HUES6 (cell line): ENCODE measurements at regions not wholly inside any gene's neighbourhood (a gene's known extent, or its start where the extent isn't known, plus 50 kb on each side); places are given as distances from the start of the nearest gene placed in this dataset.

Experiments used
- H3K27ac ChIP-seq: 2 replicates; pipeline ENCODE4 v1.7.0; 2013; ENCODE audit warnings: low read depth, mild to moderate bottlenecking, low read length, inconsistent platforms
- H3K27me3 ChIP-seq: 2 replicates; pipeline ENCODE4 v1.6.1; 2013; ENCODE audit warnings: low read length; ENCODE audit not compliant: control insufficient read depth, insufficient read depth
- H3K36me3 ChIP-seq: 2 replicates; pipeline ENCODE4 v1.6.1; 2013; ENCODE audit warnings: low read length; ENCODE audit not compliant: control insufficient read depth, insufficient read depth
- H3K4me1 ChIP-seq: 2 replicates; pipeline ENCODE4 v1.6.1; 2013; ENCODE audit warnings: low read length; ENCODE audit not compliant: control insufficient read depth, insufficient read depth
- H3K4me3 ChIP-seq: 2 replicates; pipeline ENCODE4 v1.5.1; 2013; ENCODE audit warnings: low read depth, low read length
- H3K9ac ChIP-seq: one replicate; pipeline ENCODE4 v1.6.1; 2013; ENCODE audit warnings: mild to moderate bottlenecking, low read length
- H3K9me3 ChIP-seq: 2 replicates; pipeline ENCODE4 v1.6.1; 2013; ENCODE audit warnings: low read depth, low read length; ENCODE audit not compliant: control insufficient read depth, insufficient read depth

- no peak overlapping the region for H3K9ac ChIP-seq
- H3K4me1 ChIP-seq = no peaks in the 10 kb centered on the region
- no peaks in the 10 kb centered on the region for H3K9me3 ChIP-seq
- no peaks in the 10 kb centered on the region for H3K36me3 ChIP-seq
- H3K27ac ChIP-seq = no peak overlapping the region
- no peak overlapping the region for H3K4me3 ChIP-seq
- no peaks in the 10 kb centered on the region for H3K27me3 ChIP-seq
Observed at GRCh38 chr10:105506262-105506661, 865.2 kb downstream of the SORCS3 start.

- Histone ChIP-seq H3K9me3 (no peaks in the 10 kb centered on the region), H3K27ac (no peak overlapping the region), H3K9ac (no peak overlapping the region), H3K4me3 (no peak overlapping the region), H3K4me1 (no peaks in the 10 kb centered on the region), H3K27me3 (no peaks in the 10 kb centered on the region), H3K36me3 (no peaks in the 10 kb centered on the region)
Observed at GRCh38 chr10:105503714-105504113, 862.6 kb downstream of the SORCS3 start.

- H3K4me1 ChIP-seq = no peaks in the 10 kb centered on the region
- no peaks in the 10 kb centered on the region for H3K9me3 ChIP-seq
- H3K27ac ChIP-seq = no peak overlapping the region
- no peaks in the 10 kb centered on the region for H3K36me3 ChIP-seq
- no peaks in the 10 kb centered on the region for H3K27me3 ChIP-seq
- H3K9ac ChIP-seq = no peak overlapping the region
- no peak overlapping the region for H3K4me3 ChIP-seq
Observed at GRCh38 chr10:105502058-105502457, 861.0 kb downstream of the SORCS3 start.

GRCh38 chr10:105494944-105495343 is 853.9 kb downstream of the SORCS3 start:
- no peaks in the 10 kb centered on the region for H3K4me1 ChIP-seq
- H3K9ac ChIP-seq = no peak overlapping the region
- no peaks in the 10 kb centered on the region for H3K9me3 ChIP-seq
- H3K36me3 ChIP-seq = no peaks in the 10 kb centered on the region
- no peak overlapping the region for H3K27ac ChIP-seq
- no peak overlapping the region for H3K4me3 ChIP-seq
- no peaks in the 10 kb centered on the region for H3K27me3 ChIP-seq

GRCh38 chr10:105494303-105494702 is 853.2 kb downstream of the SORCS3 start:
- H3K9me3 ChIP-seq = no peaks in the 10 kb centered on the region
- no peaks in the 10 kb centered on the region for H3K36me3 ChIP-seq
- no peaks in the 10 kb centered on the region for H3K4me1 ChIP-seq
- no peak overlapping the region for H3K9ac ChIP-seq
- H3K27ac ChIP-seq = no peak overlapping the region
- H3K27me3 ChIP-seq = no peaks in the 10 kb centered on the region
- H3K4me3 ChIP-seq = no peak overlapping the region

- H3K27me3 ChIP-seq = no peaks in the 10 kb centered on the region
- no peak overlapping the region for H3K4me3 ChIP-seq
- no peak overlapping the region for H3K27ac ChIP-seq
- no peaks in the 10 kb centered on the region for H3K36me3 ChIP-seq
- no peaks in the 10 kb centered on the region for H3K9me3 ChIP-seq
- H3K4me1 ChIP-seq = no peaks in the 10 kb centered on the region
- H3K9ac ChIP-seq = no peak overlapping the region
Observed at GRCh38 chr10:105473170-105473569, 832.1 kb downstream of the SORCS3 start.

- Histone ChIP-seq H3K4me1 (no peaks in the 10 kb centered on the region), H3K36me3 (no peaks in the 10 kb centered on the region), H3K4me3 (no peak overlapping the region), H3K27ac (no peak overlapping the region), H3K9ac (no peak overlapping the region), H3K9me3 (no peaks in the 10 kb centered on the region), H3K27me3 (no peaks in the 10 kb centered on the region)
Observed at GRCh38 chr10:105468759-105469158, 827.7 kb downstream of the SORCS3 start.

GRCh38 chr10:105466521-105466920 is 825.4 kb downstream of the SORCS3 start:
- Histone ChIP-seq H3K4me1 (no peaks in the 10 kb centered on the region), H3K36me3 (no peaks in the 10 kb centered on the region), H3K9ac (no peak overlapping the region), H3K9me3 (peaks cover 7% of the 10 kb centered on the region; the same call in 1 of the 2 replicates), H3K27me3 (no peaks in the 10 kb centered on the region), H3K4me3 (no peak overlapping the region), H3K27ac (no peak overlapping the region)

- H3K9me3 ChIP-seq = 0 out of 2 replicates have a peak, but pooled peaks cover 3% of the 10 kb centered on the region
- H3K4me1 ChIP-seq = no peaks in the 10 kb centered on the region
- no peaks in the 10 kb centered on the region for H3K36me3 ChIP-seq
- H3K27me3 ChIP-seq = no peaks in the 10 kb centered on the region
- H3K27ac ChIP-seq = no peak overlapping the region
- H3K4me3 ChIP-seq = no peak overlapping the region
- H3K9ac ChIP-seq = no peak overlapping the region
Observed at GRCh38 chr10:105434970-105435369, 793.9 kb downstream of the SORCS3 start.

GRCh38 chr10:105413997-105414396 is 772.9 kb downstream of the SORCS3 start:
- no peak overlapping the region for H3K27ac ChIP-seq
- no peaks in the 10 kb centered on the region for H3K4me1 ChIP-seq
- H3K27me3 ChIP-seq = no peaks in the 10 kb centered on the region
- no peaks in the 10 kb centered on the region for H3K36me3 ChIP-seq
- no peaks in the 10 kb centered on the region for H3K9me3 ChIP-seq
- H3K4me3 ChIP-seq = no peak overlapping the region
- H3K9ac ChIP-seq = no peak overlapping the region

- H3K36me3 ChIP-seq = no peaks in the 10 kb centered on the region
- H3K27me3 ChIP-seq = no peaks in the 10 kb centered on the region
- no peak overlapping the region for H3K4me3 ChIP-seq
- no peaks in the 10 kb centered on the region for H3K4me1 ChIP-seq
- H3K27ac ChIP-seq = no peak overlapping the region
- H3K9me3 ChIP-seq = no peaks in the 10 kb centered on the region
- H3K9ac ChIP-seq = no peak overlapping the region
Observed at GRCh38 chr10:105409370-105409769, 768.3 kb downstream of the SORCS3 start.

- H3K27ac ChIP-seq = no peak overlapping the region
- no peaks in the 10 kb centered on the region for H3K9me3 ChIP-seq
- H3K36me3 ChIP-seq = no peaks in the 10 kb centered on the region
- H3K9ac ChIP-seq = no peak overlapping the region
- H3K4me1 ChIP-seq = no peaks in the 10 kb centered on the region
- no peak overlapping the region for H3K4me3 ChIP-seq
- no peaks in the 10 kb centered on the region for H3K27me3 ChIP-seq
Observed at GRCh38 chr10:105406488-105406887, 765.4 kb downstream of the SORCS3 start.
